Spleen (tissue), 7 donors: ENCODE measurements at regions not wholly inside any gene's neighbourhood (a gene's known extent, or its start where the extent isn't known, plus 50 kb on each side); places are given as distances from the start of the nearest gene placed in this dataset.

ENCODE experiments used
- CTCF ChIP-seq, 11 experiments: fragments of 200-600 bp in 7 of 11; fragments of 450-650 bp in 4 of 11; sonication (generic) in 4 of 11; IDR thresholded peaks in 8 of 11; conservative IDR thresholded peaks in 3 of 11; 1 replicate in 7 of 11; 2 replicates in 4 of 11; pipeline versions ENCODE4 v1.4.0 to v1.8.0; 2016 to 2021; ENCODE audit warnings: antibody characterized with exemption in 11 of 11, inconsistent platforms in 4 of 11, mild to moderate bottlenecking in 1 of 11
- POLR2A ChIP-seq, 3 donors: fragments of 450-650 bp; IDR thresholded peaks; one replicate each; pipeline ENCODE4 v1.5.1; 2017; ENCODE audit warnings: antibody characterized with exemption in 3 of 3, mild to moderate bottlenecking in 1 of 3
- donor health status: DM: no; HTN: no; CAD: no; lungs with moderate emphysema.
- donor health status: DM: no; HTN: no; CAD: no.
- donor health status: DM: no; HTN: no; CAD: no.

DNA sequence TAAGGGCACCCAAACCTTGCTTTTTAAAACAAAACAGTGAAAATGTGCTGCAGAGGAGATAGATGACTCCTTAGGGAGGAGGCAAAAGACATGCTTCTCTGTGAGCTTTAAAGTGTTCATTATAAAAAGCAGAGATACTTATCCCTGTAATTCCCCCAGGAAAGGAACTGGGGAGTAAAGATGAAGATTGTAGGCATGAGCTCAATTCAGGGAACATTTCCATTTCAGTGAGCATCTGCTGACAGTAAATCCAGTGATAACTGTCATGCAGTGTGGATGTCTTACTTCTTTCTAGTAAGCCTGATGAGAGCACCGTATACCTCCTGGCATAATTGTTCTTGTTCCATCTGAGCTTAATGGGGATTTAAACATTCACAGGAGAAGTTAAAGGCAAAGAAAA lies 1296.5 kb downstream of the MRPL39 start:
- no peak for TF ChIP-seq CTCF (IDR thresholded peaks at IDR 0.05 in 8 of 11, conservative IDR thresholded peaks at IDR 0.05 in 3 of 11)
- TF ChIP-seq POLR2A (IDR thresholded peaks at IDR 0.05), result no peak
